ENCODE measurements at regions not wholly inside any gene's neighbourhood (a gene's known extent, or its start where the extent isn't known, plus 50 kb on each side); places are given as distances from the start of the nearest gene placed in this dataset.
A peak's percentile ranks its signal among the peaks of the same experiment; 100 is the strongest.

- DNase-seq = no peak
These were observed 125.0 kb upstream of the NCAM1 start for GRCh38 chr11:112836256-112836602.

- DNase-seq = peak; percentile 10
These were observed 123.9 kb upstream of the NCAM1 start for GRCh38 chr11:112837162-112837826.

- no peak for DNase-seq
These were observed 122.2 kb upstream of the NCAM1 start for GRCh38 chr11:112839051-112839450.

- no peak for DNase-seq
These were observed 119.5 kb upstream of the NCAM1 start for GRCh38 chr11:112841729-112842128.

GRCh38 chr11:112842151-112842550, 119.1 kb upstream of the NCAM1 start:
- no peak for DNase-seq

- no peak for DNase-seq
These were observed 116.7 kb upstream of the NCAM1 start for GRCh38 chr11:112844517-112844916.

DNA sequence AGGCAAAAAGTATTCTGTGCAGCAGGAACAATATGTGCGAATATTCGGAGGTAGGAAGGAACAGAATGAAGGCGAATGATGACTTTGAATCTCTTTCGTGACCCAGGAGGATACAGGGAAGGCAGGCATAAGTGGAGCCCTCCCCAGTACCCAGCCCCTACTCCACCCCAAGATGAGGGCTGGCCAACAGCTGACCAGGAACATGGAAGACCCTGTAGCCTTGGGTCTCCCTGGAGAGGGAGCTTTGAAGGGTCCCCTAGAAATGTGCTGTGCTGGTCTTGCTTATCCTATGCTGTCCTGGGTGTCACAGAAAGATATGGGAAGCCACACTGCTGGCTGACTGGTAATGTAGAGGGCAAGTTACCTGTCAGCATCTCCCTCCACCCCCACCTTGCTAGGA, 113.7 kb upstream of the NCAM1 start:
- no peak for DNase-seq

- DNase-seq = no peak
These were observed 108.9 kb upstream of the NCAM1 start for GRCh38 chr11:112852143-112852866.

GRCh38 chr11:112856133-112856532, 105.1 kb upstream of the NCAM1 start:
- no peak for DNase-seq

DNA sequence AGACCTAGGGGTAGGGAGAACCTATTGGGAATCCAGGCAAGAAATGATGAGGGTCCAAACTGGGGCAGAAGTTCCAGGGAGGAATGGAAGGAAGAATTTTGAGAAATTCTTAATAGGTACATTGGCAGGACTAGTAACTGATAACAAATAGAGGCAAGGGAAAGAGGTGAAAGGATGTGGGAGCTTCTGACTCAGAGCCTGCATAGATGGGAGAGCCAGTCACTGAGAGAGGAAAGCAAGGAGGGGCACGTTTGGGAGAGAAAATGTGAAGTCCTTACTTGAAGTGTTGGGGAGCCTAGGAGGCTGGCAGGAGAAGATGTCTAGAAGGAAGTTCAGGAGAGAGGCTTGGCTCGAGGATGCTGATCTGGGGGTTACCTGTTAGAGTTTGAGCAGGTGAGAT, 104.6 kb upstream of the NCAM1 start:
- DNase-seq = no peak

- no peak for DNase-seq
These were observed 102.8 kb upstream of the NCAM1 start for GRCh38 chr11:112858289-112859023.

DNA sequence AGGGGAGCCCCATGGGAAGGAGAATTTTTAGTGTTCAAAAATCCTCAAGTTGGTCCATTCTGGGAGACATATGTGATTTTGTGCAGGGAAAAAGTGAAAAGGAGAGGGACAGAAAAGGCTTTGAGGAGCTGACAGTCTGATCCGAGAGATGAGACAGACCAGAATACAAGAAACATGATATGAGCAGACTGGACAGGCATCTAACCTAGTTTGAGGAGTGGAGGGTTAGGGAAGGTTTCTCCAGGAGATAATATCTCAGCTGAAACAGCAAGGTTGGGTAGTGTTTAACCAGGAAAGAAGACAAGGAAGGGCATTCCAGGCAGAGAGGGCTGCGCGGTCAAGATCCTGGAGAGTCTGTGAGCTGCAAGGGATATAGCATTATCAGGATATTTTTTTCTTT, 101.4 kb upstream of the NCAM1 start:
- DNase-seq = no peak

DNA sequence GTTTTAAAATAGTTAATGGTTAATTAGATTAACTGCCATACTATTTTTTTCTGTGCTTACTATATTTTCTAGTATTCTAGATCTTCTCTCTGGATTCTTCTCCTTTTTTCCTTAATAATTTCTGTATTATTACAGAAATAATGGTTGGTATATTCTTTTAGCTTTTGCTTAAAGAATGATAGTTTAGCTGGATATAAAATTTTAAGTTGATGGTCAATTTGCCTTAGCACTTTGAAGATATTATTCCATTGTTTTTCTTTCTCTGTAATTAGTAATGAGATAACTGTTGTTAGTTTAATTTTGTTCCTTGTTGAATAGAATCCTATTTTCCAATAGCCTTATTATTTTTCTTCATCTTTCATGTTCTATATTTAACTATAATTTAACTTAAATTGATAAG, 99.9 kb upstream of the NCAM1 start:
- DNase-seq = no peak

- no peak for DNase-seq
These were observed 97.9 kb upstream of the NCAM1 start for GRCh38 chr11:112863305-112863704.

- DNase-seq = no peak
These were observed 96.5 kb upstream of the NCAM1 start for GRCh38 chr11:112864672-112865071.

GRCh38 chr11:112871909-112872500, 89.2 kb upstream of the NCAM1 start:
- no peak for DNase-seq

DNA sequence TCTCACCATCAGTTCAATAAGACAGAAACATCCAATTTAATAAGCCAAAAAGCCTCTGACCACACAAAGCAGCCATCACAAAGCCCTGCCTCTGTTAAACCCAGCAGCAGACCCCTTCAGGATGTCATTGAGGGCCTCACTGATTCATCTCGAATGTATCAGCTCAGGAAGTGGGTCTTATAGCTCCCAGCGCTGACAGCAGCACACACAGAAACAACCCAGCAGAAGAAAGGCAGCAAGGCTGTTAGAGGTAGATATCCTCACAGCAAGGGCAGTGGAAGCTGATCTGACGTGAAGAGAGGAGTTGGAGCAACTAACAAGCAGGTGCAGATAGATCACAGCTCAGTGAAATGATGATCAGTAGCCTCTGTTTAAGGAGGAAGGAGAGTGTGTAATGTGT, 86.2 kb upstream of the NCAM1 start:
- DNase-seq = no peak

- DNase-seq = no peak
These were observed 83.6 kb upstream of the NCAM1 start for GRCh38 chr11:112877581-112877980.

- no peak for DNase-seq
These were observed 83.1 kb upstream of the NCAM1 start for GRCh38 chr11:112878033-112878601.

GRCh38 chr11:112880495-112880894, 80.7 kb upstream of the NCAM1 start:
- no peak for DNase-seq

- DNase-seq = no peak
These were observed 79.8 kb upstream of the NCAM1 start for GRCh38 chr11:112881461-112881860.

GRCh38 chr11:112882494-112883381, 78.5 kb upstream of the NCAM1 start:
- DNase-seq = no peak
